GM23248 (cell line): ENCODE measurements at regions not wholly inside any gene's neighbourhood (a gene's known extent, or its start where the extent isn't known, plus 50 kb on each side); places are given as distances from the start of the nearest gene placed in this dataset.

ENCODE experiments used
- DNase-seq: peaks from one replicate; pipeline ENCODE4 v3.0.0-alpha.2; 2015
- H2AFZ ChIP-seq: fragments of 200-600 bp; sonication (generic); 2 replicates; pipeline ENCODE4 v1.6.1; 2016; ENCODE audit warnings: antibody characterized with exemption
- H3F3A ChIP-seq: fragments of 200-600 bp; sonication (generic); 2 replicates; pipeline ENCODE4 v1.6.1; 2016; ENCODE audit warnings: mild to moderate bottlenecking, antibody characterized with exemption, mixed run types; ENCODE audit not compliant: insufficient read depth
- H3K27ac ChIP-seq: fragments of 200-600 bp; sonication (generic); 2 replicates; pipeline ENCODE4 v1.5.1; 2016; ENCODE audit warnings: mild to moderate bottlenecking
- H3K27me3 ChIP-seq: fragments of 200-600 bp; sonication (generic); replicated peaks from 2 replicates; pipeline ENCODE4 v1.6.1; 2016; ENCODE audit warnings: mild to moderate bottlenecking; ENCODE audit not compliant: insufficient read depth
- H3K36me3 ChIP-seq: fragments of 200-600 bp; sonication (generic); 2 replicates; pipeline ENCODE4 v1.6.1; 2016; ENCODE audit warnings: low read depth, mild to moderate bottlenecking
- H3K4me1 ChIP-seq: fragments of 200-600 bp; sonication (generic); 2 replicates; pipeline ENCODE4 v1.6.1; 2016; ENCODE audit warnings: mild to moderate bottlenecking; ENCODE audit not compliant: insufficient read depth
- H3K4me2 ChIP-seq: fragments of 200-600 bp; sonication (generic); one replicate; pipeline ENCODE4 v1.6.1; 2016; ENCODE audit warnings: mild to moderate bottlenecking; ENCODE audit not compliant: unreplicated experiment
- H3K4me3 ChIP-seq: fragments of 200-600 bp; sonication (generic); 2 replicates; pipeline ENCODE4 v1.5.1; 2016; ENCODE audit warnings: mild to moderate bottlenecking
- H3K79me2 ChIP-seq: fragments of 200-600 bp; sonication (generic); 2 replicates; pipeline ENCODE4 v1.6.1; 2016; ENCODE audit warnings: mild to moderate bottlenecking; ENCODE audit not compliant: insufficient read depth
- H3K9ac ChIP-seq: fragments of 200-600 bp; sonication (generic); 2 replicates; pipeline ENCODE4 v1.6.1; 2016; ENCODE audit warnings: mild to moderate bottlenecking
- H3K9me2 ChIP-seq: fragments of 200-600 bp; sonication (generic); 2 replicates; pipeline ENCODE4 v1.6.1; 2016; ENCODE audit warnings: mixed run types, mild to moderate bottlenecking, moderate library complexity; ENCODE audit not compliant: insufficient read depth
- H3K9me3 ChIP-seq: fragments of 200-600 bp; sonication (generic); one replicate; pipeline ENCODE4 v1.6.1; 2017; ENCODE audit warnings: low read depth
- H4K20me1 ChIP-seq: fragments of 200-600 bp; sonication (generic); 2 replicates; pipeline ENCODE4 v1.6.0; 2016; ENCODE audit not compliant: insufficient read depth
- EZH2 ChIP-seq: fragments of 200-600 bp; sonication (generic); IDR thresholded peaks from 2 replicates; pipeline ENCODE4 v1.6.1; 2018; ENCODE audit warnings: antibody characterized with exemption, mild to moderate bottlenecking; ENCODE audit not compliant: insufficient read depth, poor library complexity, severe bottlenecking
- EZH2phosphoT487 ChIP-seq: fragments of 200-600 bp; sonication (generic); IDR thresholded peaks from 2 replicates; pipeline ENCODE4 v1.6.1; 2018; ENCODE audit warnings: antibody characterized with exemption, moderate library complexity, mild to moderate bottlenecking, low read depth; ENCODE audit not compliant: insufficient read depth
- WGBS, 2 experiments: methylation state at CpG; one replicate each; pipeline ENCODE4 v1.1.6; 2015 to 2017; ENCODE audit warnings: low lambda C conversion rate in 2 of 2, low coverage in 1 of 2; ENCODE audit errors: missing lambda C conversion rate in 2 of 2; 5-methylcytosine and 5-hydroxymethylcytosine counted together
- in situ Hi-C: fragments of 300-500 bp; cut with MboI; formaldehyde crosslinking; loops from 2 replicates; pipeline ENCODE4 v1.15.0; 2020

- Histone ChIP-seq H3K9me3 (no peaks in the 10 kb centered on the region), H3K4me3 (no peak overlapping the region), H2AFZ (no peak overlapping the region), H3K4me2 (no peak overlapping the region), H3K36me3 (no peaks in the 10 kb centered on the region), H3K79me2 (no peaks in the 10 kb centered on the region), H3K27ac (no peak overlapping the region), H4K20me1 (no peaks in the 10 kb centered on the region), H3F3A (no peaks in the 10 kb centered on the region), H3K4me1 (no peaks in the 10 kb centered on the region), H3K27me3 (no peaks in the 10 kb centered on the region), H3K9me2 (no peaks in the 10 kb centered on the region), H3K9ac (no peak overlapping the region)
- WGBS, 2 experiments = 0% methylated on average over 2 of the region's 2 CpGs
- TF ChIP-seq EZH2 (no peak), EZH2phosphoT487 (no peak)
- DNase-seq = no peak
- in situ Hi-C loops = no loop called here
Observed at GRCh38 chr2:78418021-78418420, 607.5 kb upstream of the REG3G start.

GRCh38 chr2:78420132-78420531, 605.4 kb upstream of the REG3G start:
- Histone ChIP-seq H3K4me2 (no peak overlapping the region), H2AFZ (no peak overlapping the region), H3K9me3 (no peaks in the 10 kb centered on the region), H3K9me2 (no peaks in the 10 kb centered on the region), H3F3A (no peaks in the 10 kb centered on the region), H4K20me1 (no peaks in the 10 kb centered on the region), H3K27me3 (no peaks in the 10 kb centered on the region), H3K27ac (no peak overlapping the region), H3K4me1 (no peaks in the 10 kb centered on the region), H3K9ac (no peak overlapping the region), H3K36me3 (no peaks in the 10 kb centered on the region), H3K4me3 (no peak overlapping the region), H3K79me2 (no peaks in the 10 kb centered on the region)
- in situ Hi-C loops = no loop called here
- 0 to 17% methylated on average over 1 of the region's 1 CpG for WGBS, 2 experiments
- no peak for TF ChIP-seq EZH2
- TF ChIP-seq EZH2phosphoT487 = no peak
- no peak for DNase-seq

GRCh38 chr2:78423631-78424030, 601.9 kb upstream of the REG3G start:
- Histone ChIP-seq H3K79me2 (no peaks in the 10 kb centered on the region), H3K4me3 (no peak overlapping the region), H3K9me3 (no peaks in the 10 kb centered on the region), H3K9me2 (no peaks in the 10 kb centered on the region), H3F3A (no peaks in the 10 kb centered on the region), H3K27me3 (no peaks in the 10 kb centered on the region), H4K20me1 (no peaks in the 10 kb centered on the region), H3K27ac (no peak overlapping the region), H3K4me2 (no peak overlapping the region), H3K36me3 (no peaks in the 10 kb centered on the region), H3K4me1 (no peaks in the 10 kb centered on the region), H3K9ac (no peak overlapping the region), H2AFZ (no peak overlapping the region)
- DNase-seq = no peak
- 0 to 3% methylated on average over 1 of the region's 1 CpG for WGBS, 2 experiments
- TF ChIP-seq EZH2phosphoT487 (no peak), EZH2 (no peak)
- in situ Hi-C loops = no loop called here

GRCh38 chr2:78427170-78427569, 598.3 kb upstream of the REG3G start:
- DNase-seq = no peak
- no peak overlapping the region for H3K27ac ChIP-seq
- H3K36me3 ChIP-seq = no peaks in the 10 kb centered on the region
- no peak overlapping the region for H2AFZ ChIP-seq
- no peaks in the 10 kb centered on the region for H3K9me3 ChIP-seq
- H3K9ac ChIP-seq = no peak overlapping the region
- no peak overlapping the region for H3K4me2 ChIP-seq
- no peaks in the 10 kb centered on the region for H4K20me1 ChIP-seq
- H3K4me3 ChIP-seq = no peak overlapping the region
- H3K79me2 ChIP-seq = no peaks in the 10 kb centered on the region
- WGBS, 2 experiments = 20 to 21% methylated on average over 6 of the region's 6 CpGs
- no peaks in the 10 kb centered on the region for H3K4me1 ChIP-seq
- in situ Hi-C loops = no loop called here
- TF ChIP-seq EZH2 (no peak), EZH2phosphoT487 (no peak)
- no peaks in the 10 kb centered on the region for H3K9me2 ChIP-seq
- no peaks in the 10 kb centered on the region for H3F3A ChIP-seq
- no peaks in the 10 kb centered on the region for H3K27me3 ChIP-seq

GRCh38 chr2:78431241-78431640, 594.3 kb upstream of the REG3G start:
- no peaks in the 10 kb centered on the region for H3K4me1 ChIP-seq
- H3K9ac ChIP-seq = no peak overlapping the region
- no peak overlapping the region for H3K4me2 ChIP-seq
- DNase-seq = no peak
- H3K79me2 ChIP-seq = no peaks in the 10 kb centered on the region
- no peak overlapping the region for H3K4me3 ChIP-seq
- H3K9me3 ChIP-seq = no peaks in the 10 kb centered on the region
- no peaks in the 10 kb centered on the region for H3F3A ChIP-seq
- H3K36me3 ChIP-seq = no peaks in the 10 kb centered on the region
- no peak for TF ChIP-seq EZH2phosphoT487
- TF ChIP-seq EZH2 = no peak
- no peak overlapping the region for H2AFZ ChIP-seq
- in situ Hi-C loops = no loop called here
- H3K27ac ChIP-seq = no peak overlapping the region
- H3K27me3 ChIP-seq = no peaks in the 10 kb centered on the region
- H4K20me1 ChIP-seq = no peaks in the 10 kb centered on the region
- 19 to 24% methylated on average over 3 of the region's 3 CpGs for WGBS, 2 experiments
- no peaks in the 10 kb centered on the region for H3K9me2 ChIP-seq
